ENCODE measurements at regions not wholly inside any gene's neighbourhood (a gene's known extent, or its start where the extent isn't known, plus 50 kb on each side); places are given as distances from the start of the nearest gene placed in this dataset.

DNA sequence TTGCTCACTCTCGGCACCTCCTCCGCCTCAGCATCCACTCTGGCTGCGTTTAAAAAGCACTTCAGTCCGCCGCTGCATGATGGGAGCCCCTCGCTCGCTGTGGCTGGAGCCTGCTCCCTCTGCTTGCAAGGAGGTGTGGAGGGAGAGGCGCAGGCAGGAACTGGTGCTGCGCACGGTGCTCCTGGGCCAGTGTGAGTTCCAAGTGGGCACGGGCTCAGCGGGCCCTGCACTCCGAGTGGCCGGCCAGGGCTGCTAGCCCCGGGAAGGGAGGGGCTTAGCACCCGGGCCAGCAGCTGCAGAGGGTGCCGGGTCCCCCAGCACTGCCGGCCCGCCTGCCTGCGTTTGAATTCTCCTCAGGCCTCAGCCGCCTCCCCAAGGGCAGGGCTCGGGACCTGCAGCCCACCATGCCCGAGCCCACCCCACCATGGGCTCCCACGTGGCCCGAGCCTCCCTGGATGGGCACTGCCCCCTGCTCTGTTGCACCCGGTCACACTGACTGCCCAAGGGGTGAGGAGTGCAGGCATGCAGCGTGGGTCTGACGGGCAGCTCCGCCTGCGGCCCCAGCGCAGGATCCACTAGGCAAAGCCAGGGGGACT is 1599.5 kb downstream of the NCAM2 start:
- TF ChIP-seq, protein P1, sequence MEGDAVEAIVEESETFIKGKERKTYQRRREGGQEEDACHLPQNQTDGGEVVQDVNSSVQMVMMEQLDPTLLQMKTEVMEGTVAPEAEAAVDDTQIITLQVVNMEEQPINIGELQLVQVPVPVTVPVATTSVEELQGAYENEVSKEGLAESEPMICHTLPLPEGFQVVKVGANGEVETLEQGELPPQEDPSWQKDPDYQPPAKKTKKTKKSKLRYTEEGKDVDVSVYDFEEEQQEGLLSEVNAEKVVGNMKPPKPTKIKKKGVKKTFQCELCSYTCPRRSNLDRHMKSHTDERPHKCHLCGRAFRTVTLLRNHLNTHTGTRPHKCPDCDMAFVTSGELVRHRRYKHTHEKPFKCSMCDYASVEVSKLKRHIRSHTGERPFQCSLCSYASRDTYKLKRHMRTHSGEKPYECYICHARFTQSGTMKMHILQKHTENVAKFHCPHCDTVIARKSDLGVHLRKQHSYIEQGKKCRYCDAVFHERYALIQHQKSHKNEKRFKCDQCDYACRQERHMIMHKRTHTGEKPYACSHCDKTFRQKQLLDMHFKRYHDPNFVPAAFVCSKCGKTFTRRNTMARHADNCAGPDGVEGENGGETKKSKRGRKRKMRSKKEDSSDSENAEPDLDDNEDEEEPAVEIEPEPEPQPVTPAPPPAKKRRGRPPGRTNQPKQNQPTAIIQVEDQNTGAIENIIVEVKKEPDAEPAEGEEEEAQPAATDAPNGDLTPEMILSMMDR (IDR thresholded peaks at IDR 0.05; ENCODE audit: low read depth, low read length), result no peak
- H3K4me3 ChIP-seq (ENCODE audit: low read depth, low read length), result no peak overlapping the region

DNA sequence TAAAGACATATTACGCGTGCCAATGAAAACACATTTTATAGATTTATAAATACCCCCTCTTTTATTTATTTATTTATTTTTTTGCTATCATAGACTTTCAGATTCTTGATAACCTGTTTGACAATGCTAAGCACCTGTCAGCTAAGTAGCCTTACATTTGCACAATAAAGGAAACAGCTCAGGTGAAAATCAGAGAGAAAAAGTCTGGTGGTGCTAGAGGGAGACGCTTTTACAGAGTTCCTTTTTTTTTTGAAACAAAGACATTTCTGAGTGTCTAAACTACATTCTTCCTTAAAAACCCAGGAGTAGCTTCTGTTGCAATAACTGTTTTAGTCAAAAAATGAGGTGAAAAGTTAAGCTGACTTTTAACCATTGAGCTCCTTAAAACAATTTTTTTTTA is 1611.6 kb downstream of the NCAM2 start:
- TF ChIP-seq, protein P1 (IDR thresholded peaks at IDR 0.05; ENCODE audit: low read depth, low read length), result no peak

DNA sequence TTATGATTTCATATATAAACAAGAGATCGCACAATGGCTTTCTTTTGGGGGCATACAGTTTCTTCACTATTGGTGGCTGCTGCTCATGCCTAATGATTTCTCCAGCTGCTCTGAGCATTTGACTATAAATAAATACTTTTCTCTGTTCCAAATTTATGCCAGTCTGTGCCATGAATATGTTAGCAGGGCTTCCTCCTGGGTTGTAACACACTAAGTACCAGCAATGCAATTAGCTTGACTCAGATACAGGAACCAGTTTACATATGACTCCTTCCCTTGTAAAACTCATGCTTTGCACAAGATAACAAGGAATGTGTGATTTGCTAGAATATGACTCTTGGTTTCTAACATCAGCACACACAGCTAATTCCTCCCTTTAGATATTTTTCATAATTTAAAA is 1629.7 kb downstream of the NCAM2 start:
- TF ChIP-seq, protein P1 (IDR thresholded peaks at IDR 0.05; ENCODE audit: low read depth, low read length), result no peak
- no peak overlapping the region for H3K4me3 ChIP-seq (ENCODE audit: low read depth, low read length)

More for the DNA sequence above, 1611.6 kb downstream of the NCAM2 start:
- H3K4me3 ChIP-seq (ENCODE audit: low read depth, low read length), result no peak overlapping the region

DNA sequence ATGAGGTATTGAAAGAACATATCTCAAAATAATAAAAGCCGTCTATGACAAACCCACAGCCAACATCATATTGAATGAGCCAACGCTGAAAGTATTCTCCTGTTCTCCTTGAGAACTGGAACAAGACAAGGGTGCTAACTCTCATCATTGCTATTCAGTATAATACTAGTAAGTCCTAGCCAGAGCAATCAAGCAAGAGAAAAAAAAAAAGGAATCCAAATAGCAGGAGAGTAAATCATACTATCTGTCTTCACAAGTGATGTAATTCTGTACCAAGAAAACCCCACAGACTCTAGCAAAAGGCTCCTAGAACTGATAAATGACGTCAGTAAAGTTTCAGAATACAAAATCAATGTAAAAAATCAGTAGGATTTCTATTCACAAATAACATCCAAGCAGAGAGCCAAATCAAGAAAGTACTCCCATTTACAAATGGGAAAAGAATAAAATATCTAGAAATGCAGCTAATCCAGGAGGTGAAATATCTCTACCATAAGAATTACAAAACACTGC is 1632.8 kb downstream of the NCAM2 start:
- H3K4me3 ChIP-seq (ENCODE audit: low read depth, low read length), result no peak overlapping the region
- TF ChIP-seq, protein P1 (IDR thresholded peaks at IDR 0.05; ENCODE audit: low read depth, low read length), result no peak

DNA sequence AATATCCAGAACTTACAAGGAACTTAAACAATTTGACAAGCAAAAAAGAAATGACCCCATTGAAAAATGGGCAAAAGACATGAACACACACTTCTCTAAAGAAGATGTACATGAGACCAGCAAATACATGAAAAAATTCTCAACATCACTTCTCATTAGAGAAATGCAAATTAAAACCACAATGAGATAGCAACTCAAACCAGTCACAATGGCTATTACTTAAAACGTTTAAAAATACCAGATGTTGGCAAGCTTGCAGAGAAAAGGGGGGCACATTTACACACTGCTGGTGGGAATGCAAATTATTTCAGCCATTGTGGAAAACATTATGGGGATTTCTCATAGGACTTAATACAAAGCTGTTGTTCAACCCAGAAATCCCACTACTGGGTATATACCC is 1634.0 kb downstream of the NCAM2 start:
- no peak overlapping the region for H3K4me3 ChIP-seq (ENCODE audit: low read depth, low read length)
- TF ChIP-seq, protein P1 (IDR thresholded peaks at IDR 0.05; ENCODE audit: low read depth, low read length), result no peak

DNA sequence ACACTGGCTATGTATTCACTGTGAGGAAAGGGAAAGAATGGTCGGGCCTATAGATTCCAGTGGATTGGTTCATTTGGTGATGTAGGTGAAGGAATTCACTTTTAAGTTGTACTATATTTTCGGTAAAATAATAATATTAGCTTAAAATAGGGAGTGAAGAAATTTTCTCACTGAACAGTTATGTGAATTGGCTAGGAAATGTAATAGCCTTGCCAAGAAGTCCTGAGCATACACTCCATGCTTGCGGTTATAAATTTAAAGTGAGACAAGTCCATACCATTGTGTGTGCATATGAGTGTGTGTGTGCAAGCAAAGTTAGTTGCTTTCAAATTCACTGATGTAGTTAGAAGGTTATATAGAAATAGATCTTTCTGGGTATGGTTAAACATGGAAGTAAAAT is 1651.0 kb downstream of the NCAM2 start:
- no peak overlapping the region for H3K4me3 ChIP-seq (ENCODE audit: low read depth, low read length)
- TF ChIP-seq, protein P1 (IDR thresholded peaks at IDR 0.05; ENCODE audit: low read depth, low read length), result no peak

DNA sequence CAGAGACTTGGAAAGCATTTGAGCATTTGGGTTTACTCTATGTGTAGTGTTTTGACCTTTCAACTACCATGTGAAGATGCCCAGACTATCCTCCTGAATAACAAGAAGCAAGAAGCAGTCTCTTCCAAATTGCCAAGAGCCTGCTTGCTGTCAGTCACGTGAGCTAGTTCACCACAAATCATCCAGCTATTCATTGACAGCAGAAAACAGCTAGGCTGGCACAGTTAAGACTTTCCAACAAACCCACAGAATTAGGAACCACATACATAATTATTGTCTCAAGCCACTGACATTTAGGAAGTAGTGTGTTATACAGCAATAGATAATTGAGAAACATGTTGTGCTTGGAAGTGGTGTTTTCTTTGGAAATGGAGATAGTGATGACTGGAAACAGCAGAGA is 1652.0 kb downstream of the NCAM2 start:
- TF ChIP-seq, protein P1 (IDR thresholded peaks at IDR 0.05; ENCODE audit: low read depth, low read length), result no peak
- no peak overlapping the region for H3K4me3 ChIP-seq (ENCODE audit: low read depth, low read length)

Measured in WI38 (cell line).